Prostate gland (tissue), 2 donors: ENCODE measurements at regions not wholly inside any gene's neighbourhood (a gene's known extent, or its start where the extent isn't known, plus 50 kb on each side); places are given as distances from the start of the nearest gene placed in this dataset.

Source experiments
- DNase-seq: peaks from one replicate; pipeline ENCODE4 v3.0.0-alpha.2; 2019; ENCODE audit warnings: low spot score
- H3K27ac ChIP-seq, 2 donors: fragments of 200-600 bp; sonication (generic); 2 replicates each; pipeline ENCODE4 v1.5.1; 2017 to 2019
- H3K27me3 ChIP-seq: fragments of 200-600 bp; sonication (generic); replicated peaks from 2 replicates; pipeline ENCODE4 v1.5.1; 2019; ENCODE audit not compliant: insufficient read depth
- H3K36me3 ChIP-seq, 2 donors: fragments of 200-600 bp; sonication (generic); 1 replicate in 1 of 2; 2 replicates in 1 of 2; pipeline versions ENCODE4 v1.5.1 to v1.8.1; 2017 to 2019
- H3K4me1 ChIP-seq: fragments of 200-600 bp; sonication (generic); replicated peaks from 2 replicates; pipeline ENCODE4 v1.5.1; 2019
- H3K4me3 ChIP-seq, 2 donors: fragments of 200-600 bp; sonication (generic); 2 replicates each; pipeline ENCODE4 v1.5.1; 2017 to 2019
- H3K9me3 ChIP-seq: fragments of 200-600 bp; sonication (generic); 2 replicates; pipeline ENCODE4 v1.5.1; 2017
- CTCF ChIP-seq, 4 experiments: fragments of 200-600 bp in 2 of 4; fragments of 450-650 bp in 2 of 4; sonication (generic) in 2 of 4; IDR thresholded peaks; 1 replicate in 3 of 4; 2 replicates in 1 of 4; pipeline ENCODE4 v1.5.1; 2016 to 2019; ENCODE audit warnings: antibody characterized with exemption in 4 of 4, mild to moderate bottlenecking in 2 of 4, moderate library complexity in 2 of 4
- POLR2A ChIP-seq: fragments of 450-650 bp; IDR thresholded peaks from one replicate; pipeline ENCODE4 v1.6.1; 2016; ENCODE audit warnings: antibody characterized with exemption, mild to moderate bottlenecking
- POLR2AphosphoS5 ChIP-seq: sonication (generic); formaldehyde crosslinking; IDR thresholded peaks from one replicate; pipeline ENCODE4 v1.6.1; 2017; ENCODE audit warnings: antibody characterized with exemption
- WGBS: methylation state at CpG from one replicate; pipeline ENCODE4 v1.1.5; 2018; 5-methylcytosine and 5-hydroxymethylcytosine counted together
- intact Hi-C: fragments of 100-400 bp; cut with DNase I; formaldehyde crosslinking; loops from one replicate; pipeline ENCODE4 v1.14.2; 2022

- H3K36me3 ChIP-seq, result no peaks in the 10 kb centered on the region
- H3K27me3 ChIP-seq, result no peaks in the 10 kb centered on the region
- intact Hi-C loops, result no loop called here
- DNase-seq, result no peak
- H3K9me3 ChIP-seq, result no peaks in the 10 kb centered on the region
- no peak overlapping the region for H3K27ac ChIP-seq
- H3K4me1 ChIP-seq, result no peaks in the 10 kb centered on the region
- 83% methylated on average over 7 of the region's 7 CpGs for WGBS
- no peak for TF ChIP-seq POLR2A
- TF ChIP-seq CTCF (IDR thresholded peaks at IDR 0.05), result no peak
- no peak for TF ChIP-seq POLR2AphosphoS5
- no peak overlapping the region for H3K4me3 ChIP-seq
Measured at GRCh38 chr6:20036141-20036677, 176.1 kb downstream of the MBOAT1 start.

- Histone ChIP-seq H3K4me3 (no peak overlapping the region), H3K4me1 (no peaks in the 10 kb centered on the region), H3K36me3 (no peaks in the 10 kb centered on the region), H3K27ac (no peak overlapping the region), H3K27me3 (no peaks in the 10 kb centered on the region), H3K9me3 (no peaks in the 10 kb centered on the region)
- 57% methylated on average over 7 of the region's 7 CpGs for WGBS
- intact Hi-C loops, result no loop called here
- DNase-seq, result no peak
- TF ChIP-seq CTCF (IDR thresholded peaks at IDR 0.05) (no peak), POLR2AphosphoS5 (no peak), POLR2A (no peak)
Measured at GRCh38 chr6:20038410-20039204, 173.7 kb downstream of the MBOAT1 start.

- Histone ChIP-seq H3K36me3 (no peaks in the 10 kb centered on the region), H3K27ac (no peak overlapping the region), H3K4me3 (no peak overlapping the region), H3K4me1 (no peaks in the 10 kb centered on the region), H3K27me3 (no peaks in the 10 kb centered on the region), H3K9me3 (no peaks in the 10 kb centered on the region)
- 82% methylated on average over 1 of the region's 1 CpG for WGBS
- TF ChIP-seq POLR2AphosphoS5 (no peak), POLR2A (no peak), CTCF (IDR thresholded peaks at IDR 0.05) (no peak)
- DNase-seq, result no peak
- intact Hi-C loops, result no loop called here
Measured at GRCh38 chr6:20044883-20045282, 167.4 kb downstream of the MBOAT1 start.
